AML-193 (cell line): ENCODE measurements at regions not wholly inside any gene's neighbourhood (a gene's known extent, or its start where the extent isn't known, plus 50 kb on each side); places are given as distances from the start of the nearest gene placed in this dataset.
A peak's percentile ranks its signal among the peaks of the same experiment; 100 is the strongest.

Experiments used
- DNase-seq, 2 experiments: peaks; one replicate each; lab custom pipeline; 2025; lab: John Stamatoyannopoulos, UW

DNA sequence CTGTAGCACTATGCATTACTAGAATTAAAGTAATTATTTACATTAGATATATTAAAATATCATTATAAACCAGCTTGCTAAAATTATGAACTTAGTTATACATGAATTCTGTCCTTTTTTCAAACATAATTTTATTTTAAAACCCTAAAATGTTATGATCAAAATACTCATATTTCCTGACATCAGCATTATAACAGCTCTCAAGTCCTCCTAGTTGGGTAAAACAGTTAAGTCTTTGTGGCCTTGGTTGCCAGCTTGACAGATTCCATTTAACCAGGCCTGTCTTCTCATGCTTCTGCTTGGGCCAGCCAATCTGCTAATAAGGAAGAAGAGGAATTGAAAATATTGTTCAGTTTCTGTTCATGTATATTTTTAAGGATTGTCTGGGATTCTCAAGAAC is 147.9 kb upstream of the SLC35B3 start:
- DNase-seq, result no peak

DNA sequence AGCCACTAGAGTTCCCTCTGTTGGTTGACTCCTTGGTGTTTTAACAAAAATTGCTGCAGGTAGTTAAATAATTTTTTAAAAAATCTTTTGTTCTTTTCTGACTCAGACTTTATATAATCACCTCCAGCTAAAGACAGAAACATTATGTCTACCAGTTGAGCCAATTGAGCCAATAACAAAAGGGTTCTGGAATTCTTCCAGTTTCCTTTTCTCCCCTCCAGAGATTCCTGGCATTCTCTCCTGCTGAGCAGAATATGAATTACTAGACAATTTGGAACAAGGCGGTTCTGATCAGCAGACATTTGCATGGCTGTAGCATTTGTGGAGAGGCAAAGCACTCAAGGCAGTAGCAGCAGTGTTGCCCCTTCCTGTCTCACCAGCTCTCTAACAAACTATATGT is 144.0 kb upstream of the SLC35B3 start:
- DNase-seq, result no peak

DNA sequence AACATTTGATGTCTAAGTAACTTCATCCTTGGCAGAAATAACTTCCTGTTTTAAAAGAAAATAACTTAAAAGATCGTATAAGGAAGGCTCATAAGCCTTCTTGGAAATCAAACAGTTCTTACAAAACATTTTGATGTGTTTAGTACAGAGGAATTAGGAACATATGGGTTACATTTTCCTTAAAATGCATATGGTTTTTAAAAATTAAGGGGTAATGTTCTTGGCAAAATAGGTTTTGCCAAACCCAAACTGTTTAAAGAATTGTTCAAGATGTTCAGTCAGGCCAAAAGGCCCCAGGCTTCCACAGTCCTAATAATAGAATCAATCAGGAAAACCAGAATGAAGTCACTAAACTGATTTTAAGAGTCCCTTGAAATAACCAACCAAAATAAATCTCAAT is 142.7 kb upstream of the SLC35B3 start:
- DNase-seq, result no peak

DNA sequence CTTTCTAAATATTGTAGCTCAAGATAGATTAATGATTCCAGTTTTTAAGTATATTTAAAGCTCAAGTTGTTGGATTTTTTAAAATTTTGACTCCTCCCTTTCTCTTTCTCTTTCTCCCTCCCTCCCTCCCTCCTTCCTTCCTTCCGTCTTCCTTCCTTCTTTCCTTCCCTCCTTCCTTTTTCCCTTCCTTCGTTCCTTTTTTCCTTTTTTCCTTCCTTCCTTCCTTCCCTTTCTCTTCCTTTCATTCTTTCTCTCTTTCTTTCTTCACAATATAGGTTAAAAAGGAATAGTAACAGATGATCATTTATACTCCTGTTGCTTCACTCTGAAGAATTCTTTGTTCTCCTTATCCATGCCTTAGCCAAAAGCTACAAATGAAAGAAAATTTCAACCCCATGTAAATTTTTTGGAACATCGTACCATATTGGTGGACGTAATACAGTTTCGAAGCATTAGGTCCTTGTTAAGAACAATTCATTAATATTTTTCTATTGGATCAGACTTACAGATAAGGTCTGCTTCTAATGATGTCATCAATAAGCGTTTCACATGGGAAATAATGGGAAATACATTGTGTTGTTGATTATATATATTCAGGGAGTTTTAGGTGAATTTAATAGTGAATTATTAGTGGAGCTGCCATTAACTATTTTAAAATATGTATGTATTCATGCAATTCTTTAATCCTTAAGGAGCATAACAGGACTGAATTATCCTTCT is 139.6 kb upstream of the SLC35B3 start:
- no peak for DNase-seq

DNA sequence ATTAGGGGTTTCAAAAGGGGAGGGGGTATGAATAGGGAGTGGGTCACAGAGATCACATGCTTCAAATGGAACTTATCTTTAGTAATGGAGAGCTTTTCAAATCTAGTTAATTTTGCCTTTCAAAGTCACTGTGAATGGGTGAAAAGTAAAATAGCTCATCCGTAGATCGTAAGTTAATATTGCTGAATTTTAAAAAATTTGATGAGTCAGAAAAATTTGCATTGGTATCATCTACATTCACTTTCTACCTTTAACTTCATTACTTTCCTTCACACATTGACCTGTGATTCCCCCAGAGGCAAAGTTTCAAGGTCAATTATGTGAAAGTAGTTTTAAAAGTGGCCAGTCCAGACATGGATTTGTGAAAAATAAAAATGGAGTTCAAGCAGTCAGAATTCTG is 139.0 kb upstream of the SLC35B3 start:
- no peak for DNase-seq

DNA sequence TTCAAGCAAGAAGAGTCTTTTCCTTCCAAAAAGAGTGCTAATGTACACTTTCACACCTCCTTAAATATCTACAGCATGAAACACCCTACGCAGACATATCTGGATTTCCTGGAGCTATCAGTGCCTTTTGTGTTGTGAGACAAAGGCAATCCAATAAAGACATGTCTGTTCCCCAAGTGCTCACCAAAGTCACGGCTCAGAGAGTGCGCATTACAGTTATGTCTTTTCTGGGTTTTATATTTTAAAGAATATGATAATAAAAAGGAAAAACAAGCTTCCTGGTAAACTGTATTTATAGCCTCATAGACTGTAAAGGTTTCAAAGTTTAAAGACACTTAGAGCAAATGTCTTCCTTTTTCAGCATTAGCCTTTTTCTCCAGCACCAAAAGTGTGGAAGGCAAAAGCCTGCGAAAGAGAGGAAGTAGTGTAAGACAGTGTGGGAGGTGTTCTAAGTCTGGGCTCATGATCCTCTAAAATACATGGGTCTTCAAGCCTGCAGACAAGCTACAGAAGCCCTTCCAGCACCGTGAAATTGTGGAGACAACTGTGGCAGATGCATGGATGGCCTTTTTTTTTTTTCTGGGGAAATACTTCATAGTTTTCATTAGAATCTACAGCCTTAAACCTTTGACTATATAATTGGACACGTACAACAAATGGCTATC is 135.0 kb upstream of the SLC35B3 start:
- DNase-seq, result no peak

DNA sequence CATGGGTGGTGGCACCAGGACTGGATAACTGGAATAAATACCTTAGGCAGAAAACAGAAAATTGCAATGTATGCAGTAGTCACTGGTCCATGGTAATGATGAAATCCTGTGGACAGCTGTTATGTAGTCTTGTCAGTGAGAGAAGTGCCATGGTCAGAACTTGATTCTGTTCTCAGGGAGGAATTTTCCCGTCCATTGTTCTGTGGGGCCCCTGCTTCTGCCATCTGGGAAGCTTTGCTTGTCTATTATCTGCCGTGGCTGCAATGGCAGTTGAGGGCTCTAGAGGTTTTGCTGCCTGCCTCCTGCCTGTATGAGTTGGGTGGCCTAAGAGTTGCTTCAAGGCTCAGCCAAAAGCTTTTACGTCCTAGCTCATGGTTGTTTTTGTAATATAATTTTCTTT is 126.8 kb upstream of the SLC35B3 start:
- DNase-seq, result no peak

DNA sequence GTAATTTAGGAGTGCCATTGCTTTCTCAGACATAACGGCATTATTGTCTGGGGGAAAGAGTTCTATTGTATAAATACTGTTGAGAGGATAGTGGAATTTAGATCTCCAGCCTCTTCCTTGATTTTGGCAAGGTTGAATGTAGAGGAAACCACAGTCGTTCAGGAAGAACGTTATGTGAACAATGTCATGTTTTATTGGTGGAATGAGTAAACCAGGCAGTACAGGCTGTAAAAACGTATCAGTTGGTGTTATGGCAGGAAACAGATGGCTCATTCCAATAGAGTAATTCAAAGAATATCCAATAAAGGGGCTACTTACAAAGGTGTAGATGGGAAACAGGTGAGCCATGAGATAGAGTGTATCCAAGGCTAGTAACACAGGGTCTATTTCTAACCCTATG is 123.6 kb upstream of the SLC35B3 start:
- DNase-seq, result no peak

DNA sequence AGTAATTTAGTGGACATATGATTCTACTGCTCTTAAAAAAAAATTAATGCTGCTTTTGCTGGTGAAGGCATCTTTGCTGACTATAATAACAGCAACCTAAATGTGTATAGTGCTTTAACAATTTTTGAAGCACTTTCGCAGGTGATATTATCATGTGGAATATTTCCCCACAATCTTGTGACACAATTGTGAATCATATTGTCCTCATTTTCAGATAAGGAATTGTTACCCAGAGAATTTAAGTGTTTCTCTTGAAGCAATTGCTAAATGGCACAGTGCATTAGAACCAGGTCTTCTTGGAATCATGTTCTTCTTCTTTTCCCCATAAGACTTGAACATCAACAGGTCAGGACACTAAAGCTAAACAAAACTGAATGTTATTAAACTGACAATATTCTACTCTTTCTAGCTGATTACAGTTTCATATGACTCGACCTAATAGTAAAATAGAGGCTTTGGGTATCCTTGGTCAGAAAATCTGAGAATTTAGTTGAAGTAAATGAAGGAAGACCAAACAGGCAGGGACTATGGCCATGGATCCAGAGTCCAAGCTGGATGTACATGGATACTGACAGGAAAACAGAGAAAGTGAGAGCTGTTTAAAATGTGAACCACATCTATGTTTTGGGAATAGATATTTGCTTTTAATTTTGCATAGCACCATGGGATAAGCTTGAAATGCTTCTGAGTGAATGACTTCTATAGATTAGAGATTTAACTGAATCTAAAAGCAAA is 121.8 kb upstream of the SLC35B3 start:
- no peak for DNase-seq

DNA sequence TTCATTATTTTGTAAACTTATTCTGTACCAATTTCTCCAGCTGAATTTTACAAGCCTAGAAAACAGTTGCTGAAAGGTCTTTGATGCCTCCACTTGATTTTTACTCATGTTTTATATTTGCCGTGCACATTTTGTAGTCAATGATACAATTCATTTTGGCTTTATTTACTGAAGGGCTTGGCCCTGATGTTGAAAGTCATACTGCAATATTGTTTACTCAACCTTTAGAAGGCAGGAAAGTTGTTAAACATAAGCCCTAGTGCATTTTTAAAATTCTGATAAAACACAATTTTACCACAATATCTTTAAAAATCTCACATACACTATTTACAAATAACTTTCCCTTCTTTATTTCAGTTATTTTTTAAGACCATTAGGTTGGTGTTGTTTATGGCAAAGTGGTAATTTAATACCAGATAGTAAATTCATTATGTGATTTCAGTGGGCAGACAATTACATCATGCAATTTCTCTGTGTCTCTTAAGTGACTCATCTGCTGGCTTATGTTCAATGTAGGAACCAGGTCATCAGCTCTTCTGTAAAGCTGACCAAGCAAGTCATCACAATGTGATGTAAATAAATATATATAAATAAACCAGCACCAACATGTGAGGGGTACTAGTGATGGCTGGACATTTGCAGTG is 121.1 kb upstream of the SLC35B3 start:
- DNase-seq, result no peak

DNA sequence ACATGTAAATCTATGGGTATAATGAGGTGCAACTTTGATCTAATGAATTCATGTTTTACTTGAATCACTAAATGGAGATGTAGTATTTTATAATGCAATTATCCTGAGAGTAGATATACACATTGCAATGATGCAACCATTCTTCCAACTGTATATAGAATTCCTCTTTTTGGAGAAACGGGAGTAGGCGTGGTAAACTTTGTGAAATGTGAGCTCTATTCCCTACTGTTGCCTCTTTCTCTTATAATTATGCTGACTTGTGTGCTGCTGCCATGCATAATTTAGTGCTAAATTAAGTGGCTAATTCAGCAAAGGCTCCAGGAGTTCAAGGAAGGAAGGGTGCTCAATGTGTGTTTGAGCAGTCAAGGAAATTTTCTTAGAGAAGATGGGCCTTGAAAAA is 116.6 kb upstream of the SLC35B3 start:
- DNase-seq, result no peak

DNA sequence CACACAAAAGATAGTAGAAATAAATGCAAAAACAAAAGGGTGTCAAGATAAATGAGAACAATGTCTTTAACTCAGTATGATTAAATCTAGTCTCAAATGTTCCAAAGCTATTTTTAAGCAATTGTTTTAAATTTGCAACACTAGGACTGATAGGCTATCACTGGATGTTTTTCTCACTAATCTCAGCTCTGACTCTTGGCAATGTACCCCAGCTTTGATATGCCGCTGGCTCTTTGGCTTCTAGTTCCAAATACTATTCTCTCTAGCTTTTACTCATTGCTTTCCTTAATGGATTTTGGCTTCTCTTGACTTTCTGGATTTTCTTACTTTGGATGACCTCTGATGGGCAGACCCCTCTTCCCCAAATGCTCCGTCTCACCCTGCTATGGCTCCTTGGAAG is 116.0 kb upstream of the SLC35B3 start:
- DNase-seq, result no peak

DNA sequence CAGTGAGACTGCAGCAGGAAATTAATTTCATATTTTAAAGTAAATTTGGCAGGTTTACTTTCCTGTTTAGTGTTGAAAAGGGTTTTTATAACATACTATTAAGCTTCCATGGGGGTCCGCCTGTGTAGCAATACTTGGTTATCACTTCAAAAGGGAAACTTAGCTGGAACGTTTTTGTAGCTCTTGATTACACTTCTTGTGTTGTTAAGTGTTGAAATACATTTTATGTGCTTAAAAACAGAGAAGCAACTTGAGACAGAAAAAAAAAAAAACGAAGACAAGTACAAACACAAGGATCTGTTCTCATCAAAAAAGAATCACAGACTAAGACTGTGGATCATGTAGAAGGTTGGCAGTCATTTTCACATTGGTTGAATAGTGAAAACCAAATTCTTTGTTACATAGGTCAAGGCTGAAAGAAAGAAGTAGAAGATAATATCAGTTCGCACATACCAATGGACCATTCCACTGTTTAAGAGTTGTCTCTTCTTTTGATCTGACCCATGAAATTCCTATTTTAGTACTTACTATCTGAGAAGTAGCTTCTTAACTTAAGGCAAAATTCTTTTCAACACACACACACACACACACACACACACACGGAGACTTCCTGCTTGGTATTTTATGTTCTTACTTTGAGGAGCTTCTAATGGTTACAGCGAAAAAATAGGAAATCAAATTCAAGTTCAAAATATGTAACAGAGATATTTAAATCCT is 113.9 kb upstream of the SLC35B3 start:
- DNase-seq, result no peak

DNA sequence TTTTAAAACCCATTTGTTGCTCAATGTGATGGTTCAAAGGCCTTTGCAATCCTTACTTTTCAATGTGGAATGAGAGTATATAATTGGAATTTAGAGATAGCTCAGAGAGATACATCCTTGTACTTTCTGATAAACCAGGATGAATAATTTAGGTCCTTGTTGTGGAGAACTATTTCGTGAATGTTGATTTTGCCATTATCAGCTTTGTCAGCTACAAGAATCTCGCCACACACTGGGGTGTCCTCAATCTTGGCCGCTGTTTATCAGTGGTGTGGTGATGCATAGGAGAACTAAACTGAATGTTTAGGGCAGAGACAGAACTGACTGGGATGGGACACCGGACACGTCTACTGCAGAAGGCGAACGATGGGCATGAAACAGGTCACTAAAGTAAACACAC is 111.2 kb upstream of the SLC35B3 start:
- no peak for DNase-seq

DNA sequence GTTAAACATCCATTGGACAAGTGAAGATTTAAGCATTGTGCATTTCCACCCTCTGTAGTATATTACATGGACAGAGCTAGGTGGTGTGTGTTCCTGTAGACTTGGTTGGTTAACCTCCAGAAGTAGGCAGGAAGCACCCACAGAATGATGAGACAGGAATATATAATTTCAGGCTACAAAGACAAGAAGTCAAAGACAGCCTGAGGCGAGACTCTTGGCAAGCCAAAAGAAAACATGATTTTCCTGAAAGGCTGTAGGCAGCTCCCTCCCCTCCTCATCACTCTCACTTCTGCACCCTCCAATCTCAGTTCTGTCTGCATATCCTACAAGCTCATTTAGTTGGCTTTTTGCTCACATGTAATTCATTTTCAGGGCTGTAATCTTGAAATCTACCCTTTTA is 110.0 kb upstream of the SLC35B3 start:
- no peak for DNase-seq

DNA sequence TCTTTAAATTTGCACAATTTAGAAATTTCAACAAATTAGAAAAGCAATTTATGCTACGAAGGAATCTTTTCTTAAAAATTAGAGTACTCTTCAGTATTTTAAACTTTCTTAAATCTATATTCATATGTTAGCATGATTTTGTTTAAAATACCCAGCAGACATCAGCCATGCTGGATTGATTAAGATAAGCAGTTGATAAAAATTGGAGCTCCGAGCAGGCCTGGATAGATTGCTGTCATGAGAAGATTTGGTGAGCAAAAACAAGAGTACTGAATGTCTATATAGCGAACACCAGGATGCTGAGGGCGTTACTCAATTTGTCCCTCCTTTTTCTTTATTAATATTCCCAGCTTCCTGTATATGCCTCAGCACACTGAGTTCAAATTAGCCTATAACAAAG is 108.4 kb upstream of the SLC35B3 start:
- no peak for DNase-seq

DNA sequence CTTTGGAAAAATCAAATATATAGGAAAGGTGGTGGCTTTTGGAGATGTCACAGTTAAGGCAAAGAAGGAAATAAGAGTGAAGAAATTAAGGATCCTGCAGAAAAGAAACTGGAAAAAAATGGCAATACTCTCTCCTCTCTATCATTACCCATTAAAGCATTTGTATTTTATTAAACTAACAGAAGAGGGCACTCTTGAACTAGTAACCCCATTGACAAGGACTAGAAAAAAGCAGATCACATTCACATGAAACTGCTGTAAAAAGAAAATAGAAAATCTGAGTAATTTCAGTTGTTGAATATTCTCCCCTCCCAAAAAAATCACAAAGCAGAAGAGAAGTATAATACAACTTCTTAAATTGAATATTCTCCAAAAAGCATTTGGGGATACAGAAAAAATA is 104.1 kb upstream of the SLC35B3 start:
- peak; percentile 43 to 53 for DNase-seq

DNA sequence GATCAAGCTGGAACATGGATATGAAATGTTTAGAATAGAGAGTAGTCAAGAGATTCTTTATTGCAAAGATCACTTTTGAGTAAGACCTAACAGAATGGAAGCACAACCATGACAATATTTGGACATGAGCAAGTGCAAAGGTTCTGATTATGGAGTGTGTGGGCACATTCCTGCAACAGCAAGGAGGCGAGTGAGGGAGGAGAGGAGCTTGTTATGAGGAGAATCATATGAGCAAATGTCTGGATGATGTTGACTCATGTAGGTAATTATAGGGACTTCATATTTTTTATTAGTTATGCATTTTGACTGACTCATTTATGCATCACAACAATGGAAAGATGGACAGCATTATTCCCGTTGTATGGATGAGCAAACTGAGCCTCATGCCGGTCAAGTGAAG is 100.8 kb upstream of the SLC35B3 start:
- DNase-seq, result no peak

DNA sequence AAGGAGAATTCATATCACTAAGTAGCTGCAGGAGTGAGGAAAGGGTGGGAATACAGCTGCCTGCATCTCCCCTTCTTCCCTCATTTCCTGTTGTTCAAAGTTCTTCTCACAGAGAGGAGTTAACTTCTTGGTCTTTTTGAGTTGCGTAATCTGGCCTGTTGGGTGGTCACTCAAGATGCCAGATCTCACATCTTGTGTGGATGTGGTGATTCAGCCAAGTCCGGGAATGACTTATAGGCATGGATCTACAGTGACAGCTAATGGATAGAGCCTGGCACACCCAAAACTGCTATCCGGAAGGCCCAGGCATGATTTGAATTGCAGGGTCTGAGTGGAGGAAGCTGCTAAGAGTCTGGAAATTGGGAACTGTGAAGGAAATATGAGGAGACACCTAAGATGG is 100.2 kb upstream of the SLC35B3 start:
- no peak for DNase-seq

DNA sequence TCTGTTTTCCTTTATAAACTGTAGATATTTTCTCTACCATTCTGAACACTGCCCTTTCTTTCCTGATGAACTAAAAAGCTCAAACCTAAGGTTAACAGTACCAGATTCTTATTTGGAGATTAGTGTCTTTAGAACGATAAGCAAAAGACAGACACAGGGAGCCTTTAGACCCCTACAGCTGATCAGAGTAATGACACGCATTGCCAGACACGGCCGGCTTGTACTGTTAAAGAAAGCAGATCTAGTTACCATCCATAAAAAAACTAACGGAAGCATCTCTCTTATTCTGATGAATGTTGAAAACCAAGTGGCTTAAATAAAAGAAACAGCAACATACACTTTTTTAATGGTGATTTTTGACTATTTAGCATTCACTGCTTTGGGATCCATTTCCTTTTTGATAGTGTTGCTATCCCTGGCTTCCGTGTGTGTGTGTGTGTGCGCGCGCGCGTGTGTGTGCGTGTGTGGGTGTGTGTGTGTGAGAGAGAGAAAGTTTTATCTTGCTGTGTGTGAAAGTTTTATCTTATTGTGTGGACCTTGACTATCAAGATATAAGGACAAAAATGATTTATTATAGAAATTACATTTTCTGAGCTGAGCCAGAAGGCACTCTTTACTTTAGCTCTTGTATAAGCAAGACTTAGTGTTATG is 95.6 kb upstream of the SLC35B3 start:
- no peak for DNase-seq

DNA sequence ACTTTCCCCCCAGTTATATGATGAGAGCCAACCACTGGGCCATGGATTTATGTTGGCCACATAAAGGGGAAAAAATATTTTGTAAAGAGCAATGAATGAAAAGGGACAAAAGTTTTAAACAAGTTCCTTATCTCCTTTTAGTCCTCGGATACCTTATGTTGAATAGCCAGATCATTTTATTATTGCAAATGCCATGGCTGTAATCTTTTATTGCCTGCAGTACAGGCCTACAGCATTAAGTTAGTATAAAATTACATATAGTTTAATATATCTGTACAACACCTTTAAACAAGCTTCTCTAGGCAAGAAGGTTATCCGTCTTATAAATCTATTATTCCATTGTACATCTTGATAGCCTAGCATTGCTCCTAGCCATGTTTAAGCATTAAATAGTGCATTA is 93.9 kb upstream of the SLC35B3 start:
- DNase-seq, result no peak

DNA sequence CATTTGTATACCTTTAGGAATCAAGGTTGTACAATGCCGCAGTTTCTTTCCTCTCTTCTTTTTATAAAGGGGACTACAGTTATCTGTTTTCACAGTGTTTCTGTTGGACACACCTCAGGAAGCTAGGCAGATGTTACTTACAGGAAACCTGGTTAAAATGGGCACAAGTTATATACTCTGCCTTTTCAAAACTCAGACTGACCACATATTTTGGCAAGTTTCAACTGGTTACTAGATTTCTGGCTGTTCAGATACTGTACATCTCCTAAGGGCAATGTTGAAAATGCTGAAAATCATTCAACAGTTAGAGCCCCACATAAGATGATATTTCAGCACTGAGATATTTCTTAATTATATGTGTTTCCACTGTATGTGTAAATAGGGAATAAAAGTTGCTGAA is 92.5 kb upstream of the SLC35B3 start:
- DNase-seq, result no peak
